NK-92 treated with Interleukin-12 subunit alpha and Interleukin-12 subunit beta, amount 100 ng/mL, for 24 hours (cell line): ENCODE measurements at regions not wholly inside any gene's neighbourhood (a gene's known extent, or its start where the extent isn't known, plus 50 kb on each side); places are given as distances from the start of the nearest gene placed in this dataset.
"Not testable (repeated sequence)": the region's sequence is repeated elsewhere in the genome, so short reads cannot be mapped to it uniquely, and the experiment has no call there.

Experiments used
- DNase-seq: peaks from one replicate; lab custom pipeline; 2025; lab: John Stamatoyannopoulos, UW

DNA sequence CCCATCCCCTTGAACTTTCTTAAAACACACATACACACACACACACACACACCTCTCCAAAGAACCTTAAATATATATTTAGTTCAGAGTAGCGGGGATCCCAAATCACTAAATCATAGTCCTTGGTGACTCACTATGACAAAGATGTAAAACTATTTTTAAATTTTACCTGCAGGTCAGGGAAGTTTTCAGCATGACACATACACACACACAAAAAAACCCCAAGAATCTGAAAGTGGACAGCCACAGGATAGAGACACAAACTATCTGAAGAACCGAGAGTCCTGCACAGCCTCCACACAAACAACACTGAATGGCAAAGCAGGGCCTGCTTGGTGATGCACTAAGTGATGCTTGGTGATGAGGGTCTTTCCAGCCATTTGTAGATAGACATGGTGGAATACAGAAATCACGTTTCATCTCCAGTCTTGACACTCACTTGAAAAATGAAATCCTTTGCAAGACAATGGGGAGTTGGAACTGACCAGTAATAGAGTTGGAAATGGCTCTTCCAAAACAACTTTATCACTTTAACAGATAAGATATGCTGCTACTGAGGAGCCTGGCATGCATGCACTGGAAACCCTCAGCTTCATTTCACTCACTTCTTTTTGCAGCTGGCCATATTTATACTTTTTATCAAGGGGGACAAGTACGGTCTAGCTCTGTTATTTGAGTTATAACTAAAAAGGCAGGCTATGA is 307.3 kb downstream of the RAPGEF2 start:
- no peak for DNase-seq

DNA sequence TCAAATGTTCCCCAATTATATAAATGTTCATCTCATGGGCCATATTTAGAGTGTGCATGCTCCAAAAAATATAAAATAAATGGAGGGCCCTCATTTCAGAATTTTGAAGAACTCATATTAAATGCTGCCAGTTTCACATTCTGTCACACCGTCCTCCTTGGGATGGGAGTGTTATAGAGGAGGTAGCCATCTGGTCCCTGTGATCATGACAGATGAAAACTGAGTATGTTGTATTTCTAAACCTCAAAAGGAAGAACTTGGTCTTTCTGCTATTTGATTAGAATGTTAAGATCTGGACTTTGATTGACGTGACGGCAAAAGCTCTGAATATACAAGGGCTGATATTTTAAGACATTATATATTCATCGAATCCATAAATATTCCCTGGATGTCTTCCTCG is 308.0 kb downstream of the RAPGEF2 start:
- no peak for DNase-seq

DNA sequence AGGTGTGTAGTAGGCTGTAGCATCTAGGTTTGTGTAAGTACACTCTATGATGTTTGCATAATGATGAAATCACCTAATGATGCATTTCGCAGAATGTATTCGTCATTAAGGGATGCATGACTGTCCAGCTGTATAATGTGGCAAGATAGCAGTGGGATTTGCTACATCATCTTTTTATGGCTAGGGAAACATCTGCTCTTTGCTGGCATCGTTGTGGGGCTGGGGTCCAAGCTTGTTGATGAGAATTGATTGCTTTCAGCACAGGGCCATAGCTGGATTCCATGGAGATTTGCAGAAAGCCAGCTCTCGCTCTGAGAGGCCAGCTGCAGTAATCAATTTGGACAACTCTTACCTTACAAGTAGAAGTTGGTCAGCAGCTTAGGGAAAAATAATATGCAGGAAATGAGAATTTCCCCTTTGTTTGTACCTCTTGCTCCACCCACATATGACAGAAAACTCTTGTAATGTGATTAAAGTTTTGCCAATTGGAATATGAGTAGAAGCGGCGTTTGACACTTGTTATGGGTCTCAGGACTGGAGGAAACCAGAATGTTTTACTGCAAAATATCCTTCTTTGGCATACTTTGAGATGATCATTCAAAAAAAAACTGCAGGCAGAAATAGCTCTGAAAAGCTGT is 310.5 kb downstream of the RAPGEF2 start:
- DNase-seq = no peak

DNA sequence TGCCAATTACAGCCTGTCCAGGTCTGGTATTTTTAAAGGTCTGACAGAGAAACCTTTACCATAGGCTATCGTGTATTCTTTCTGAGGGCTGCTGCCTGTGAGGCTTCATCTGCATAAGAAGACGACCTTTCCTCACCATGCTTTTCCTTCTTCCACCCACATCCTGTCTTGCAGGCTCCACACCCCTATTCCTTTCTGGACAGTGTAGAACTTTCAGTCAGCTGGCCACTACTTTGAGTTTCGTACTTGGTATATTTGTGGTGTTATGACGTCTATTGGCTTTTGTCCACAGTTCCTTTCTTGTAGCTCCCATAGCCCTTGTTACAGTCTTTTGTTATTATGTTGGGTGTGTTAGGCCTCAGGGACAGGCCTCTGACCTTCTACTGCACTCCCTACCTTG is 311.4 kb downstream of the RAPGEF2 start:
- no peak for DNase-seq

DNA sequence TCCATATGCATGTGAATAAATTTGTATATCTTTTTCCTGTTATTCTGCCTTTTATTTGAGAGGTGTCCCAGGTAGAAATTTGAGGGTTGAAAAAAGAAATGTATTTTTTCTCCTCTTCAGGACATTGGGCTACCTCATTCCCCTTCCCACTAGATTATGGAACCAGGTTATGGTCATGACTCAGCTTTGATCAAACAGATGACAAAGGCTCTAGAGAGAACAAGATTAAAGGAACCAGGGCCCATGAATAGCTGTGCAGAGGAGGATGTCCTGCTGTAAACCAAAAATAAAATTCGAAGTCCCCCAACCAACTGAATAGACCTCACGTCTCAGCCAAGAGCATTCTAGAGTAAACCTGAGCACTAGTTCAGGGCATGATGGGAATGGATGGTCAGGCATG is 313.2 kb downstream of the RAPGEF2 start:
- no peak for DNase-seq

DNA sequence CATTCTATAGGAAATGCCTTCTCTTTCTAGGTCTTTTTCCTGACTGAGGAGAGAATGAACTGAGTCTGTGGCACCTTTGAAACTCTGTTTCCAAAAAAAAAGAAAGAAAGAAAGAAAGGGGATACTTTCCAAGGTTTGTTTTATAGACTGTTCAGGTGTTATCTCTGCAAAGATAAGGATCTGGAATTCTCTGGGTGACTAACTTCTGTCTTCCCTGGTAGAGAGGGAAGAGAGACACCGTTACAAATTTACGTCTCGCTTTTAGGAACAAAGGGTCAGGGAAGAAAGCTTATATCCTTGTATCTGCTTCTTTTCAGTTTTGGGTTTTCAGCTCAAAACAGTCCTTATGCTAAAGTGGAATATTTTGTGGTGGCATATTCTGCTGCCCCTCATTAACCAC is 314.1 kb downstream of the RAPGEF2 start:
- DNase-seq = no peak

DNA sequence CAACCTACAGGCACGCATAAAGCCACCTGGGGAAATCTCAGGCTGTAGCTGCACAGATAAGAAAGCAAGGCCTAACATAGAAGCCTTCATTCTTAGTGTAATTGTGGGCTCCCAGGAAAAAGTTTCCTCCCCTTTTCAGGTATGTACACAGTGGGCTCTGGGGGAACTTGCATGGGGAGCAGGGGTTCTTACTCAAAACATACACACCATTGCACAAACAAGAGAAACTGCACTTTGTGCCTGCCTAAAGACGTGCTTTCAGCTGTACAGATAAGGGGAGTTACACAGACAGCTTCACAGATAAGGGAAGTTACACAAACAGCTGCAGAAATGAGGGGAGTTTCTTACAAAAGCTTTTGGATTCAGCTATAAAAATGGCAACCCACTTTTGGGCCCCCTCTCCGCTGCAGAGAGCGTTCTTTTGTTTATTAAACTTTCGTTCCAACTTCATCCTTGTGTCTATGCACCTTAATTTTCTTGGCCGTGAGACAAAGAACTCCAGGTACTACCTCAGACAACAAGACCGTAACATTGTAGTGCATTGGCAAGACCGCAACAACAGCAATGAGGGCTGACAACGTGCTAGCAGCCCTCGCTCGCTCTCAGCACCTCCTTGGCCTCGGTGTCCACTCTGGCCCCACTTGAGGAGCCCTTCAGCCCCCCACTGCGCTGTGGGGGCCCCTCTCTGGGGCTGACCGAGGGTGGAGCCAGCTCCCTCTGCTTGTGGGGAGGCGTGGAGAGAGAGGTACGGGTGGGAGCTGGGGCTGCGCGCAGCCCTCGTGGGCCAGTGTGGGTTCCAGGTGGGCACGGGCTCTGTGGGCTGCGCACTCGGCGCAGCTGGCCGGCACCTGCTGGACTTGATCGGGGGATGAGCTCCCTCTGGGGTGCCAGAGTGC is 317.5 kb downstream of the RAPGEF2 start:
- no peak for DNase-seq

DNA sequence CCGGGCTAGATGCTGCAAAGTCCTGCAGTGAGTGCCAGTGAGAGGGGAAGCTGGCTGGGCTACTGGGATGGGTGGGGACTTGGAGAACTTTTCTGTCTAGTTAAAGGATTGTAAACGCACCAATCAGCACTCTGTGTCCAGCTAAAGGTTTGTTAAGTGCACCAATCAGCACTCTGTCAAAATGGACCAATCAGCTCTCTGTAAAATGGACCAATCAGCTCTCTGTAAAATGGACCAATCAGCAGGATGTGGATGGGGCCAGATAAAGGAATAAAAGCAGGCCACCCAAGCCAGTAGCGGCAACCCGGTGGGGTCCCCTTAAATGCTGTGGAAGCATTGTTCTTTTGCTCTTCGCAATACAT is 318.2 kb downstream of the RAPGEF2 start:
- not testable (repeated sequence) for DNase-seq

DNA sequence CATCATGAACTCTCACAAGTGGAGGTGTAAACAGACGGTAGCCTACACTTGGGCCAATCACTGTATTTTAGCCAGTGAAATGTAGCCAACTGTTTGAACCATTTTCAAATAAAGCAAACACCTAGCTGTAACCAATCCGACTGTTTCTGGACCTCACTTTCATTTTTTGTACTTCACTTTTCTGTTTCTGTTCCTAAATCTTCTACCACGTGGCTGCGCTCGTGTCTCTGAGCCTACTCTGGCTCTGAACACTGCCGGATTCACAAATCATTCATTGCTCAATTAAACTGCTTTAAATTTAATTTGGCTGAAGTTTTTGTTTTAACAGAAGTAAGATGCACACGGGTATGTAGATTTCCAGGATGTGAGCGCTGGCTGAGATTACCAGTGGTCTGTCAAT is 319.1 kb downstream of the RAPGEF2 start:
- DNase-seq = no peak

DNA sequence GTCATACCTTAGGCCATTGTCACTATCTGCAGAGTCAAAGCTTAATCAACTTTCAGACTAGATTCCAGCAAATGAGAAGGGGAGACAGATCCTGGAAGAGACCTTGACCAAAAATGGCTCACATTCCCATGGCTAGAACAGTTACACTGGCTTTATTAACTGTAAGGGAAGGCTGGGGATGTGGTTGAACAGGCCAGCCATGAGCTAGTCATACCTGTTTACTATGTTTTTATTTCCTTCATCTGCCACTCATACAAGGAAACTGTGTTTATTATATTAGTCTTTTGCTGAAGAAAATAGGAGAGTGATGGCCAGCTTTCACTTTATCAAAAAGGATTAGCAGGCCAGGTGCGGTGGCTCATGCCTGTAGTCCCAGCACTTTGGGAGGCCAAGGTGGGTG is 319.7 kb downstream of the RAPGEF2 start:
- no peak for DNase-seq

DNA sequence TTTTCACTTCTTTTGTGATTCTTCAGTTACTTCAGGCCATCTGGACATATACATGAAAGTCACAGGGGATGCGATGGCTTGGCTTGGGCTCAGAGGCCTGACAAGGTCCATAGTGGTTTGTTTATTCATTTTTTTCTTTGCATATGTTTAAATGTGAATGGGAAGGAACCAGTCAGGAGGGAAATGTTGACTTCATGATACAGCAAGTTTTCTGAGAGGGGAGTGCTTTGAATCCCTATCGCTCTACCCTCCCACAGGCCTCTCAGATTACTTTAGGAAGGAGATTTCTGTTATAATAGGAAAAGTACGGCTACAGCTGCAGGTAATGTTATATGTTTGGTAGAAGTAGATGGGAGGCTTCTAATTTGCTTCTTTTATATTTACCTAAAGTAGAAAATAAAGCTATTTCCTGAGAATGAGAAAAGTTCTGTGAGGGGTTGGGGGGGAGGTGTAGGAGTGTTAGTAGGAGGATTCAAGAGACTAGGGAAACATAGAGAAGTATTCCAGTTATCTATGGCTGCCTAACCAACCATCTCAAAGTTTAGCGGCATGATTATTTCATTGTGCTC is 322.9 kb downstream of the RAPGEF2 start:
- DNase-seq = no peak

DNA sequence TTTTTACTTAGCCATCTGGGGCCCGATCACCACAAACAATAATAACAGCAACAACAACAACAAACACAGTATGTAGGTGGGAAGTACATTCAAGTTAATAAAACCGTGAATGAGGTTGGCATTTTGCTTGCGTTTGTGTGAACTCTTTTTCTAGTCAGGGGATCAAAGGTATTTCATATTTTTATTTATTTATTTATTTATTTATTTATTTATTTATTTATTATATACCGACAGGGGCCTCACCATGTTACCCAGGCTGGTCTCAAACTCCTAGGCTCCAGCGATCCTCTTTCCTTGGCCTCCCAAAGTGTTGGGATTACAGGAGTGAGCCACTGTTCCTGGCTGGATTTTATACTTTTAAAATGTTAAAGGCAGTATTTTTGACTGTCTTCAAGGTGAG is 325.4 kb downstream of the RAPGEF2 start:
- DNase-seq = no peak

DNA sequence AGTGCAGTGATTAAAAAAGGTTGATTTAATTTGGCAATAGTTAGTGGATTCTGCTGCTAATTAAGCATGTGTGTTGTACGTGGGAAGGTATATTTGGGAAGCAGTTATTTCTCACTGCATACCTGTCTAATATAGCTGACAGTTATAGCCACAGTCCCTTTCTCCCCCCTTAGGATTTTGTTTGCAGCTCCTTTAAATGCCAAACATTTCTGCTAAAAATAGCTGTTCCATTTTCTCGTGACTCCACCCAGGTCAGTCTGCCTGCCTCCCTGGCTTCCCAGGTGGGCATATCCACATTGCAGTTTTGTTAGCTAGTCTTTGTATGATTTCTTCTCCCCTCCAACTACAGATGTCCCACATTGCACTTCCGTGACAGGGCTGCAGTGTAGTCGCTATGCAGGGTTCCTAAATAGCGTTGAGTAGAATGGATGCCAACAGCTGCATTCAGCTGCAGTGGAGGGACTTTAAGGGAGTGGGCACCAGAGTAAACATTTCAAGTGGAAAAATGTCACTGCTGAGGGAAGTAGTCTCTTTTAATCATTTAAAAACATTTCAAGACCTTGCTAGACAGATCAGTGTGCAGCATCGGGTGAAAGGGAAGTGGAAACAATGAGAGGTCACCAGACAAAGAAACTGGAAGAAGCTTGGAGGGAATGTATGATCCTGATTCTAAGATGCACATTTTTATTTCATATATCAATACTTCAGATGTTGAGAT is 326.3 kb downstream of the RAPGEF2 start:
- no peak for DNase-seq

DNA sequence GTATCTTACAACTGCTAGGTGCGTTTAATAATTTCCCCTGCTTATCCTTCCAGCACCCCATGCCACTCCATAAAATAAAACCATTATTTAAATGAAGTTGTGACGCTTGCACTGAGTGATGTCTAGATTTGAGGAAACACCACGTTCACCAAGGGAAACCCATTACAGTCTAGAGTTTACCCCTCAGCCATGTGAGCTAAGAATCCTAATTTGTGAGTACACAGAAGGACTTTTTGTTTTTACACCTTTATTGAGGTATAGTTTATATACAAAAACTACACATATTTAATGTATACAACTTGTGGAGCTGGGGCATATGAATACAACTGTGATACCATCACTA is 326.8 kb downstream of the RAPGEF2 start:
- no peak for DNase-seq

DNA sequence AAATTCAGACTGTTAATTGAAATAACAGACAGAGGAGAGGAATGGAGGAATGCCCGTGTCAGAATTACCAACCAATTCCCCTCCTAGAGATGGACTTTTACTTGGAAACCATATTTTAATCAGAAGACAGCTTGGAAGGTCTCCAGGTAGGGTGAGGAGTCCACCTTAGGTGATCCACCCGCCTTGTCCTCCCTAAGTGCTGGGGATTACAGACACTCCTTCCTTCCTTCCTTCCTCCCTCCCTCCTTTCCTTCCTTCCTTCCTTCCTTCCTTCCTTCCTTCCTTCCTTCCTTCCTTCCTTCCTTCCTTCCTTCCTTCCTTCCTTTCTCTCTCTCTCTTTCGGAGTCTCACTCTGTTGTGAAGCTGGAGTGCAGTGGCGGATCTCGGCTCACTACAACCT is 328.0 kb downstream of the RAPGEF2 start:
- no peak for DNase-seq

DNA sequence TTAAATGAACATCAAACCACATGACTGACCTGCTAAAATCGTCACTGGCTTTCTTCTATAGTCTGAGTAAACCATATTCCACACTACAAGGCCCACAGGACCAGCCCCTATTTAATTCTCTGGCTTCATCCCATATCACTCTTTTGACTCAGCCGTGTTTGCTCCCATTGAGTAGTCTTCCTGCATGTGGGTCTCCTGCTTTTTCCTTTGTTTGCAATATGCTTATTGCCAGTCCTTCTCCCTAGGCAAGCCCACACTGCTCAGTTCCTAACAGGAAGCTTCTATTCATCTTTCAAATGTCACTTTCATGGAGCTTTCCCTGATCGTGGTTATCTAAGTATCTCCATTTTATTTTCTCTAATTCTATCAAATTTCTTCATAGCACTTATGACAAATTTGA is 329.6 kb downstream of the RAPGEF2 start:
- no peak for DNase-seq

DNA sequence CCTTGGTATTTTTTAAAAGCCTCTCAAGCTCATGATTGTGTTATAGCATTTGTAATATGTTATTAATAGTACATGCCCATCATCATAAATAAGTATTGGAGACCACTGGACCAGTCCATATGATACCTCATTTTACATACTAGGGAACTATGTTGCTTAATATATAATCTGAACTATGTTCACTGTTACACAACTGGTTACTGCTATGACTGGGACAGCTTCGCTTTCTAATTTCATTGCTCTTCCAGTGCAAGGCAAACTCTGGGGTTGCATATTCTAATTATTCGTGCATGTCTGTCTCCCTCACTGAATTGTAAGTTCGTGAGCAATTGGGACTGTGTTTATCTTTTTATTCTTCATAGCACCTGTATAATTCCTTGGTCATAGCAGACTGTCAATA is 330.5 kb downstream of the RAPGEF2 start:
- no peak for DNase-seq

DNA sequence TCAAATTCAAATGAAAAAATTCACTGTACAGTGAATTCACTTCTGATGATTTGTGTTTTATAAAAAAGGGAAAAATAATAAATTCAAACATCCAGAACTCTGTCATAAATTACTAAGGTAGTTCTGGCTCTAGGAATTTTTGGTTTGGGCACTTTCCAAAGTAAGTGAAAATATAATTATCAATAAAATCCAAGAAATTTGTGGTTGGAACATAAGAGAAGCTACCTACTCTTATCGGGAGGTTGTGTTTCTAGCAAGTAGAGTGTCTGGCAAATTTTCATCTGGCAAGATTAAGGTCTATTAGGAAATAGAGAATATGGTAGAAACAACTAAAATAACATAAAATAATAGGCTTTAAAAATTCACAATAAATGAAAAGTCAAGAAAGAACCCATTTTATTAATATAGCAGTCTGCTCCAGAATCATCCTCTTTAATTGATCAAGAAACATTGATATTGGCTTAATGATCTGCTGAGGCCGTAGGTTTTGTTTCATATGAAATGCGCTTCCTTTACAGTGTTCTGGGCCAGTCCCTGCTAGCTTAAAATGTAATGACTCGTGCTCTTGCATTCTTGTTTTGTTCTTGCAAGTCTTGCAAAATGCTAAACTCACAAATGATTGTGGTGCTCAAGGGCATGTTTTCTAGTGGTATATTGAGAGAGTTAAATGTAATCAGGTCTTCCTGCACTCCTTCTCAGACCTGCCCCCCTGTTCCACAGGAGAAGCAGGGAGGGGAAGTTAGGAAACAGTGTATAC is 331.4 kb downstream of the RAPGEF2 start:
- DNase-seq = no peak

DNA sequence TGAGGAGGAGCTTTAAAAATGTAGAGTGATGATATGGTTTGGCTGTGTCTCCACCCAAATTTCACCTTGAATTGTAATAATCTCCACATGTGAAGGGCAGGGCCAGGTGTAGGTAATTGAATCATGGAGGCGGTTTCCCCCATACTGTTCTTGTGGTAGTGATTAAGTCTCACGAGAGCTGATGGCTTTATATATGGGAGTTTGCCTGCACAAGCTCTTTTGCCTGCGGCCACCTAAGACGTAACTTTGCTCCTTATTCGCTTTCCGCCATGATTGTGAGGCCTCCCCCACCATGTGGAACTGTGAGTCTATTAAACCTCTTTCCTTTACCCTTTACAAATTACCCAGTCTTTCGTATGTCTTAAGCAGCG is 332.0 kb downstream of the RAPGEF2 start:
- DNase-seq = no peak

DNA sequence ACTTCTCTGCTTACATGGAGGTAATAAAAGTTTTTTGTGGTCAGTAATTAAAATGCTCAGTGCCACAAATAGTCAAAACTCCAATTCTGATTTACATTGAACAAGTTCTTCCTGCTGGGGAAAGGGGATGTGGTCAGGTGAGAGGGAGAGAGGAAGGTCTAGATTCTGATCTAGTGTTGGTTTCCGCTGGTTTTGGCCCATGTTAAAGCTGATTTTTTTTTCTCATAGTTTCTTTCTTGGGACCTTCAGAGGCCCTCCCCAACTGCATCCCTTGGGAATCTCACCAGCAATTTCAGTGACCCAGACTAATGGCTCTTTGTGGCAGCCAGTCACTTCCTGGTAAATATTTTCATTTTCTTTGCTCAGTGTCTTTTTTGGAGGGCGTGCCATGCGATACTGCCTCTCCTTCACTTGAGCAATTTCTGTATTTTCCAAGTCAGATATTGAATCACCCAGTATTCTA is 332.7 kb downstream of the RAPGEF2 start:
- DNase-seq = no peak

DNA sequence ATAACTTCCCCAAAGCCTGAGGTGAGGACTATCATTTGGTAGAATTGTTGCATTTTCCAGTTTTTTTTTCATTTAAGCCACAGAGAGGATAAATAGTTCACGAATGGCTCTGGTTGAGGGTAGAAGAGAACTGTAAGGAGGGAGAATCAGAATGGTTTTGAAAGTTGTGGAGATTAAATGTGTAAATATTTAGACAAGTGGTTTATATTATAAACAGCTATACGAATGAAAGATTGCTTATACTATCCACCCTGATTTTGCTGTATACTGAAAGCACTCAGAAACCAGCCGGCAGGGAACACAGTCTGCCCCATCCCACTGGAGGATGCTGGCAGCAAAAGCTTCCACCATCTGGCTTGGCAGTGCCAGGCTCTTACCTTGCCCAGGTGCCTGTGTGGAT is 341.1 kb downstream of the RAPGEF2 start:
- DNase-seq = no peak
